H9 (cell line): ENCODE measurements at regions not wholly inside any gene's neighbourhood (a gene's known extent, or its start where the extent isn't known, plus 50 kb on each side); places are given as distances from the start of the nearest gene placed in this dataset.

ENCODE experiments used
- DNase-seq: peaks from one replicate; pipeline ENCODE4 v3.0.0-alpha.2; 2017
- H2AFZ ChIP-seq: one replicate; pipeline ENCODE4 v1.6.1; 2013; ENCODE audit warnings: mild to moderate bottlenecking, low read length, control low read depth, moderate library complexity
- H2AK5ac ChIP-seq: 2 replicates; pipeline ENCODE4 v1.6.1; 2013; ENCODE audit warnings: low read length, control low read depth, mixed read lengths; ENCODE audit not compliant: insufficient read length
- H2BK120ac ChIP-seq: one replicate; pipeline ENCODE4 v1.6.1; 2013; ENCODE audit warnings: low read depth, mild to moderate bottlenecking, low read length, control low read depth, inconsistent platforms; ENCODE audit not compliant: poor library complexity, severe bottlenecking
- H2BK12ac ChIP-seq: 2 replicates; pipeline ENCODE4 v1.6.1; 2013; ENCODE audit warnings: low read length, control low read depth, mixed read lengths, low read depth; ENCODE audit not compliant: insufficient read length
- H2BK15ac ChIP-seq: 2 replicates; pipeline ENCODE4 v1.6.1; 2013; ENCODE audit warnings: low read depth, low read length, control low read depth
- H2BK20ac ChIP-seq: one replicate; pipeline ENCODE4 v1.6.1; 2013; ENCODE audit warnings: low read depth, mild to moderate bottlenecking, low read length, control low read depth, inconsistent platforms; ENCODE audit not compliant: poor library complexity, severe bottlenecking
- H2BK5ac ChIP-seq: 2 replicates; pipeline ENCODE4 v1.6.1; 2013; ENCODE audit warnings: low read length, control low read depth, mixed read lengths; ENCODE audit not compliant: insufficient read length
- H3K14ac ChIP-seq: 2 replicates; pipeline ENCODE4 v1.6.1; 2013; ENCODE audit warnings: low read length, control low read depth; ENCODE audit not compliant: insufficient read depth
- H3K18ac ChIP-seq: 2 replicates; pipeline ENCODE4 v1.6.1; 2013; ENCODE audit warnings: low read depth, mild to moderate bottlenecking, mixed read lengths, low read length, control low read depth; ENCODE audit not compliant: insufficient read length
- H3K23ac ChIP-seq: 2 replicates; pipeline ENCODE4 v1.6.1; 2013; ENCODE audit warnings: low read length, control low read depth, mixed read lengths, low read depth; ENCODE audit not compliant: insufficient read length
- H3K23me2 ChIP-seq: 2 replicates; pipeline ENCODE4 v1.6.1; 2013; ENCODE audit warnings: low read depth, mild to moderate bottlenecking, mixed read lengths, low read length, control low read depth; ENCODE audit not compliant: insufficient read length, poor library complexity, severe bottlenecking
- H3K27ac ChIP-seq: 2 replicates; pipeline ENCODE4 v1.5.1; 2013; ENCODE audit warnings: low read length, control low read depth, mixed read lengths, low read depth; ENCODE audit not compliant: insufficient read length
- H3K27me3 ChIP-seq: 2 replicates; pipeline ENCODE4 v1.6.1; 2013; ENCODE audit warnings: low read length, control low read depth, inconsistent platforms; ENCODE audit not compliant: insufficient read depth
- H3K4ac ChIP-seq: 2 replicates; pipeline ENCODE4 v1.6.1; 2013; ENCODE audit warnings: low read depth, mild to moderate bottlenecking, control low read depth, inconsistent platforms, low read length, moderate library complexity
- H3K4me1 ChIP-seq: 2 replicates; pipeline ENCODE4 v1.6.1; 2013; ENCODE audit warnings: low read length, control low read depth, inconsistent platforms; ENCODE audit not compliant: insufficient read depth
- H3K4me2 ChIP-seq: 2 replicates; pipeline ENCODE4 v1.6.1; 2013; ENCODE audit warnings: low read length, control low read depth, mixed read lengths; ENCODE audit not compliant: insufficient read length, insufficient read depth
- H3K56ac ChIP-seq: 2 replicates; pipeline ENCODE4 v1.6.1; 2013; ENCODE audit warnings: low read depth, mild to moderate bottlenecking, mixed read lengths, low read length, control low read depth; ENCODE audit not compliant: insufficient read length
- H3K79me1 ChIP-seq: 2 replicates; pipeline ENCODE4 v1.6.1; 2013; ENCODE audit warnings: low read depth, mild to moderate bottlenecking, moderate library complexity, low read length, control low read depth, inconsistent platforms; ENCODE audit not compliant: insufficient read depth, poor library complexity, severe bottlenecking
- H3K79me2 ChIP-seq: 2 replicates; pipeline ENCODE4 v1.6.1; 2013; ENCODE audit warnings: low read length, control low read depth, inconsistent platforms; ENCODE audit not compliant: insufficient read depth
- H3K9ac ChIP-seq: 2 replicates; pipeline ENCODE4 v1.6.1; 2013; ENCODE audit warnings: low read length, control low read depth, mixed read lengths; ENCODE audit not compliant: insufficient read length; ENCODE audit errors: extremely low read depth
- H3K9me3 ChIP-seq: one replicate; pipeline ENCODE4 v1.6.1; 2013; ENCODE audit warnings: low read depth, low read length, inconsistent platforms; ENCODE audit not compliant: control insufficient read depth
- H3T11ph ChIP-seq: one replicate; pipeline ENCODE4 v1.6.1; 2013; ENCODE audit warnings: mild to moderate bottlenecking, low read length, control low read depth, inconsistent platforms
- H4K20me1 ChIP-seq: one replicate; pipeline ENCODE4 v1.6.1; 2013; ENCODE audit not compliant: control insufficient read depth, insufficient read length, insufficient read depth
- H4K5ac ChIP-seq: 2 replicates; pipeline ENCODE4 v1.6.1; 2013; ENCODE audit warnings: low read depth, mild to moderate bottlenecking, mixed read lengths, low read length, control low read depth; ENCODE audit not compliant: insufficient read length
- H4K8ac ChIP-seq: replicated peaks from 2 replicates; pipeline ENCODE4 v1.6.1; 2013; ENCODE audit warnings: low read length, control low read depth, mixed read lengths, low read depth; ENCODE audit not compliant: insufficient read length
- H4K91ac ChIP-seq: 2 replicates; pipeline ENCODE4 v1.6.1; 2013; ENCODE audit warnings: low read depth, mild to moderate bottlenecking, moderate library complexity, mixed read lengths, low read length, control low read depth; ENCODE audit not compliant: insufficient read length
- H3K27ac Mint-ChIP-seq, 3 experiments: 2 replicates in 2 of 3; 3 replicates in 1 of 3; pipeline ENCODE4 v1.8.0; 2020 to 2021; ENCODE audit warnings: mixed read lengths in 3 of 3, mild to moderate bottlenecking in 1 of 3, moderate library complexity in 1 of 3
- H3K27me3 Mint-ChIP-seq: 2 replicates; pipeline ENCODE4 v1.8.0; 2021; ENCODE audit warnings: low read depth, mild to moderate bottlenecking, moderate library complexity, mixed read lengths
- H3K36me3 Mint-ChIP-seq, 3 experiments: 2 replicates in 2 of 3; 3 replicates in 1 of 3; pipeline ENCODE4 v1.8.0; 2020 to 2021; ENCODE audit warnings: low read depth in 3 of 3, mixed read lengths in 3 of 3; ENCODE audit not compliant: insufficient read depth in 1 of 3
- H3K4me1 Mint-ChIP-seq, 2 experiments: 2 replicates each; pipeline ENCODE4 v1.8.0; 2020; ENCODE audit warnings: mixed read lengths in 2 of 2
- H3K4me3 Mint-ChIP-seq, 2 experiments: 2 replicates in 1 of 2; 3 replicates in 1 of 2; pipeline ENCODE4 v1.8.0; 2020 to 2021; ENCODE audit warnings: mild to moderate bottlenecking in 2 of 2, mixed read lengths in 2 of 2, moderate library complexity in 1 of 2
- H3K9me3 Mint-ChIP-seq, 2 experiments: 2 replicates in 1 of 2; 3 replicates in 1 of 2; pipeline ENCODE4 v1.8.0; 2020; ENCODE audit warnings: mild to moderate bottlenecking in 2 of 2, mixed read lengths in 2 of 2, moderate library complexity in 1 of 2
- CTCF ChIP-seq: fragments of 200-600 bp; sonication (generic); conservative IDR thresholded peaks from 3 replicates; pipeline ENCODE4 v1.8.0; 2021; ENCODE audit warnings: antibody characterized with exemption, mild to moderate bottlenecking
- WGBS: extraction: QIAGEN DNeasy Blood & Tissue Kit; methylation state at CpG from one replicate; pipeline ENCODE4 v1.1.7; 2013; ENCODE audit warnings: missing lambda C conversion rate, low lambda C conversion rate, mixed read lengths; ENCODE audit not compliant: insufficient read length; ENCODE audit errors: extremely low coverage; 5-methylcytosine and 5-hydroxymethylcytosine counted together

DNA sequence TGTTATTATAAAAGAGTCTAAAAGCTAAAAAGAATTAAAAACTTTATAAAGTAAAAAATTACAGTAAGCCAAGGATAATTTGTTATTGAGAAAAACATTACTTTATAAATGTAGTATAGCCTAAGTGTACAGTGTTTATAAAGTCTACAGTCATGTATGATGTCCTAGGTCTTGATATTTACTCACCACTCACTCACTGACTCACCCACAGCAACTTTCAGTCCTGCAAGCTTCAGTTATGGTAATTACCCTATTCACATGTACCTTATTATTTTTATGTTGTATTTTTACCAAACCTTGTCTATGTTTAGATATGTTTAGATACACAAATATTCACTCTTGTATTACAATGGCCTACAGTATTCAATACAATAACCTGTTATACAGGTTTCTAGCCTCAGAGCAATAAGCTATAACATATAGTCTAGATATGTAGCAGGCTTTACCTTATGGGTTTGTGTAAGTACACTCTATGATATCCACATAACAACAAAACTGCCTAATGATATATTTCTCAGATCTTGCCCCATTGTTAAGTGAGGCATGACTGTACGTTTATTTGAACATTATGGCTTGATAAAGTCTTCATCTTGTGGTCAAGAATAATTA lies 113.7 kb upstream of the KITLG start:
- Histone ChIP-seq H3K27me3 (no peaks in the 10 kb centered on the region), H3K18ac (no peak overlapping the region), H3K4me1 (no peaks in the 10 kb centered on the region), H2BK12ac (no peak overlapping the region), H4K8ac (no peak overlapping the region), H3K4me2 (no peak overlapping the region), H3K9me3 (peaks cover 5% of the 10 kb centered on the region), H2AK5ac (no peak overlapping the region), H3K23ac (no peak overlapping the region), H3K14ac (no peak overlapping the region), H2BK5ac (no peak overlapping the region), H3K4ac (no peak overlapping the region), H3K56ac (no peak overlapping the region), H4K5ac (no peak overlapping the region), H3K79me1 (no peaks in the 10 kb centered on the region), H3K9ac (no peak overlapping the region), H3T11ph (no peak overlapping the region), H2BK120ac (no peak overlapping the region), H3K79me2 (no peaks in the 10 kb centered on the region), H2BK20ac (no peak overlapping the region), H3K23me2 (no peaks in the 10 kb centered on the region), H4K20me1 (no peaks in the 10 kb centered on the region), H2BK15ac (no peak overlapping the region), H4K91ac (no peak overlapping the region), H2AFZ (no peak overlapping the region), H3K27ac (no peak overlapping the region)
- Mint-ChIP-seq H3K9me3 (peaks cover 20 to 24% of the 10 kb centered on the region in 2 experiments), H3K27me3 (no peaks in the 10 kb centered on the region), H3K27ac (no peak overlapping the region), H3K36me3 (peaks cover 7 to 23% (median 15%) of the 10 kb centered on the region in 3 experiments), H3K4me1 (peaks cover 0 to 4% of the 10 kb centered on the region in 2 experiments; a peak in 2 of 4 replicates), H3K4me3 (no peak overlapping the region)
- no peak for TF ChIP-seq CTCF
- WGBS: no CpG with 5 or more reads among the region's 1 CpG
- no peak for DNase-seq
